ENCODE measurements at regions not wholly inside any gene's neighbourhood (a gene's known extent, or its start where the extent isn't known, plus 50 kb on each side); places are given as distances from the start of the nearest gene placed in this dataset.

DNA sequence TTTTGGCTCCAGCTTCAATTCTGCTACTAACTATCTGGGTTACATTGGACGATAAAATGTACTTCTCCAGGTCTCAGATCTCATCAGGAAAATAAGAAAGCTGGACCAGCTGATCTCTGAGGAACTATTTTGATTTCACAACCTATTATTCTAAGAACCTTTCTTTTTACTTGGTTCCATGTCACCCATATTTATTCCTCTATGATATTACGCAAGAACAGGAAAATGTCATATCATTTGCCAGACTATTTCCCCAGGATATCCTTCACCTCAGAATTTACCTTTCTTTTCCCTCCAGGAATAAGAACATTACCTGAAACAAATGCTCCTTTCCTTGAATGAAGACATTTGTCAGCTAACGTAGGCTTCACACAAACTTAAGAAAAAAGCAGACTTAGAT lies 387.5 kb upstream of the RAG2 start:
- TF ChIP-seq, protein P1, sequence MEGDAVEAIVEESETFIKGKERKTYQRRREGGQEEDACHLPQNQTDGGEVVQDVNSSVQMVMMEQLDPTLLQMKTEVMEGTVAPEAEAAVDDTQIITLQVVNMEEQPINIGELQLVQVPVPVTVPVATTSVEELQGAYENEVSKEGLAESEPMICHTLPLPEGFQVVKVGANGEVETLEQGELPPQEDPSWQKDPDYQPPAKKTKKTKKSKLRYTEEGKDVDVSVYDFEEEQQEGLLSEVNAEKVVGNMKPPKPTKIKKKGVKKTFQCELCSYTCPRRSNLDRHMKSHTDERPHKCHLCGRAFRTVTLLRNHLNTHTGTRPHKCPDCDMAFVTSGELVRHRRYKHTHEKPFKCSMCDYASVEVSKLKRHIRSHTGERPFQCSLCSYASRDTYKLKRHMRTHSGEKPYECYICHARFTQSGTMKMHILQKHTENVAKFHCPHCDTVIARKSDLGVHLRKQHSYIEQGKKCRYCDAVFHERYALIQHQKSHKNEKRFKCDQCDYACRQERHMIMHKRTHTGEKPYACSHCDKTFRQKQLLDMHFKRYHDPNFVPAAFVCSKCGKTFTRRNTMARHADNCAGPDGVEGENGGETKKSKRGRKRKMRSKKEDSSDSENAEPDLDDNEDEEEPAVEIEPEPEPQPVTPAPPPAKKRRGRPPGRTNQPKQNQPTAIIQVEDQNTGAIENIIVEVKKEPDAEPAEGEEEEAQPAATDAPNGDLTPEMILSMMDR (IDR thresholded peaks at IDR 0.05; ENCODE audit: unreplicated experiment) = no peak
- Mint-ChIP-seq H3K4me3 (ENCODE audit: low read depth) (no peak overlapping the region), H3K27ac (no peak overlapping the region), H3K36me3 (ENCODE audit: insufficient read depth) (no peaks in the 10 kb centered on the region), H3K9me3 (ENCODE audit: low read depth) (peaks cover 14% of the 10 kb centered on the region), H3K27me3 (no peaks in the 10 kb centered on the region), H3K4me1 (ENCODE audit: low read depth) (no peaks in the 10 kb centered on the region)
- no peak for DNase-seq (ENCODE audit: low spot score, unreplicated experiment)

DNA sequence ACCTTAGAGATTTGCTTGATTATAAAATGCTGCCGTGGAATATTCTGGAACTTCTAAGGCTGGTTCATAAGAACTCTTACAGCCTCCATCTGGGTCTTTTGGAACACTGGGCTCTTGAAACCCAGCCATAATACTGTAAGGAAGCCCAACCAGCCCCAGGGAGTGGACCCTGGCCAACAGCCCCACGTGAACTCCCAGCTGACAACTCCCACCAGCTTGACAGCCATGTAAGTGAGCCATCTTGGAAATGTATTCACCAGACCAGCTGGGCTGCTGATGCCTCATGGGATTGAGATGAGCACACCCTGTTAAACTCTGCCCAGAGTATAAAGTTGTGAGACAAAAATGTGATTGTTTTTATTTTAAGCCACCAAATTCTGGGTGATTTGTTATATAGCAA lies 378.7 kb upstream of the RAG2 start:
- DNase-seq (ENCODE audit: low spot score, unreplicated experiment) = no peak
- Mint-ChIP-seq H3K36me3 (ENCODE audit: insufficient read depth) (no peaks in the 10 kb centered on the region), H3K4me3 (ENCODE audit: low read depth) (no peak overlapping the region), H3K9me3 (ENCODE audit: low read depth) (peaks cover 8% of the 10 kb centered on the region), H3K4me1 (ENCODE audit: low read depth) (no peaks in the 10 kb centered on the region), H3K27me3 (no peaks in the 10 kb centered on the region), H3K27ac (no peak overlapping the region)
- TF ChIP-seq, protein P1 (IDR thresholded peaks at IDR 0.05; ENCODE audit: unreplicated experiment) = no peak

DNA sequence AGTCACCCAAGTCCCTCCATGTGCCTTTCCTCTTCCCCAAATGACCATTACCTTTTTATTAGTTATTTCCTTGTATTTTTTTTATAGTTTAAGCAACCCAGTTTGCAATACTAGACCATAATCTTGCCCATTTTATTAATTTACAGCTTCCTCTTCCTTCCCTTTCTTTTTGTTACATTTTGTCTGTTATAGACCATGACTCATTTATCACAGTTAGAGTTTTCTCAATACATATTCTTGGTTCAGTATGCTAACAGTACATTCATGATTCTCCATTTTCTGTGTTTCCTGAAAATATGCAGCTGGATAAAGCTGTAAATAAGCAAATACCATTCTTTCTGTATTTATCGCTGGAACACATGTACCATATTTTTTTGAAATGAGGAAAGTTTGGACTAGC lies 376.7 kb upstream of the RAG2 start:
- Mint-ChIP-seq H3K27ac (no peak overlapping the region), H3K36me3 (ENCODE audit: insufficient read depth) (no peaks in the 10 kb centered on the region), H3K27me3 (no peaks in the 10 kb centered on the region), H3K4me1 (ENCODE audit: low read depth) (no peaks in the 10 kb centered on the region), H3K4me3 (ENCODE audit: low read depth) (no peak overlapping the region), H3K9me3 (ENCODE audit: low read depth) (no peaks in the 10 kb centered on the region)
- no peak for DNase-seq (ENCODE audit: low spot score, unreplicated experiment)
- TF ChIP-seq, protein P1 (IDR thresholded peaks at IDR 0.05; ENCODE audit: unreplicated experiment) = no peak

DNA sequence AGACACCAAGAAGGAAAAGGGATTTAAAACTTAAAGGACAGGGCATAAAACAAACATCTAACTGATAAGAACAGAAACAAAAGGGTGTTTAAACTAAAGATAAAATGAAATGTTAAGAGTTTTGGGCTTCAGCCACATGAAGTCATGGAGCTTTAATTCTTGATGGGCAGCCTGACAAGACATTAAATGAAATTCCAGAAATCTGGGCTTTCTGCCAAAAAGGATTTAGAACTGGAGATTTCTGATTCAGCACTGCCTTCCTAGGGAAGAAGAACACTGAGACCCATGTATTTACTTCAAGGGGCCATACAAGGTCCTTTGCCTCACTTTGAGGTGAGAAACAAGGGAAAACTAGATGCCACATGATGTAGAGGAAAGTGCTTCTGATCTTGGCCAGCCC lies 355.9 kb upstream of the RAG2 start:
- Mint-ChIP-seq H3K4me3 (ENCODE audit: low read depth) (no peak overlapping the region), H3K4me1 (ENCODE audit: low read depth) (no peaks in the 10 kb centered on the region), H3K9me3 (ENCODE audit: low read depth) (no peaks in the 10 kb centered on the region), H3K27me3 (peaks cover 4% of the 10 kb centered on the region), H3K36me3 (ENCODE audit: insufficient read depth) (no peaks in the 10 kb centered on the region), H3K27ac (no peak overlapping the region)
- TF ChIP-seq, protein P1 (IDR thresholded peaks at IDR 0.05; ENCODE audit: unreplicated experiment) = no peak
- DNase-seq (ENCODE audit: low spot score, unreplicated experiment) = no peak

DNA sequence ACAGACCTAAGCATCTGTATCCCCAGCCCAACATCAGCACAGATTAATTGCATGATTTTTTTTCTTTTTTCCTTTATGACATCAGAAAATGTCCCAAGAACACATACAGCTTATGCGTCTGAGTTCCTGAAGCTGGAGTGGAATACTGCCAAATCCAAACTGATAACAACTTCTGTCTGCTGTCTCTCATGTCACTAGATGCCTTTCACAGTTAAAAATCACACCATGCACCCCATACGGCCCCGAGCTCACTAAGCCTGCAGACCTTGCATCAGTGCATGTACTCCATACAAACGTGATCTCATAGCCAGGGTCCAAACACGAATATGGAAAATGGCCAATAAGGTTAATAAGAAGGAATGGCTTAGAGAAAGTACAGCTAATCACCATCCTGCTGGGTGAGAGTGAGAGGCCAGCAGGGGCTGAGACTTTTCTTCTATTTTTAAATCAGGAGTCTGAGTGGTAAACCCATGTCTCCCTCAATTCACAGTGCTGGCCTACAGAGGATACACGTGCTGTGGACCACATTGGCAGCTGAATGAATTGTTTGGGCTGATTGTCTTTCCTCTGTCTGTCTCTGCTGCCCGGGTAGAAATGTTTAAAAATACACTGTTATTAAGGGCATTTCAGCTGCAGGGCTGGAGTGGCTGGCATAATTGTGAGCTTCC lies 350.6 kb upstream of the RAG2 start:
- Mint-ChIP-seq H3K36me3 (ENCODE audit: insufficient read depth) (no peaks in the 10 kb centered on the region), H3K27ac (no peak overlapping the region), H3K9me3 (ENCODE audit: low read depth) (no peaks in the 10 kb centered on the region), H3K4me3 (ENCODE audit: low read depth) (no peak overlapping the region), H3K4me1 (ENCODE audit: low read depth) (no peaks in the 10 kb centered on the region), H3K27me3 (peaks cover 7% of the 10 kb centered on the region)
- TF ChIP-seq, protein P1 (IDR thresholded peaks at IDR 0.05; ENCODE audit: unreplicated experiment) = no peak
- no peak for DNase-seq (ENCODE audit: low spot score, unreplicated experiment)
